ENCODE measurements at regions not wholly inside any gene's neighbourhood (a gene's known extent, or its start where the extent isn't known, plus 50 kb on each side); places are given as distances from the start of the nearest gene placed in this dataset.
"Not testable (repeated sequence)": the region's sequence is repeated elsewhere in the genome, so short reads cannot be mapped to it uniquely, and the experiment has no call there.

DNA sequence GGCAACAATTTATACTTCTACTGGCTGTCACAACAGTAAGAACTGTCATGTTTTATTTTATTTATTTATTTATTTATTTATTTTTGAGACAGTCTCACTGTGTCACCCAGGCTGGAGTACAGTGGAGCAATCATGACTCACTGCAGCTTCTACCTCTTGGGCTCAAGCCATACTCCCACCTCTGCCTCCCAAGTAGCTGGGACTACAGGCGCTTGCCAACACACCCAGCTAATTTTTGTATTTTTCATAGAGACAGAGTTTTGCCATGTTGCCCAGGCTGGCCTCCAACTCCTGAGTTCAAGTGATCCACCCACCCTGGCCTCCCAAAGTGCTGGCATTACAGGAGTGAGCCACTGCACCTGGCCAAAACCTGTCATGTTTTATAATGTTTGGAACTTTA lies 255.1 kb upstream of the DUSP10 start:
- DNase-seq (ENCODE audit: low spot score) = peak; percentile 70

DNA sequence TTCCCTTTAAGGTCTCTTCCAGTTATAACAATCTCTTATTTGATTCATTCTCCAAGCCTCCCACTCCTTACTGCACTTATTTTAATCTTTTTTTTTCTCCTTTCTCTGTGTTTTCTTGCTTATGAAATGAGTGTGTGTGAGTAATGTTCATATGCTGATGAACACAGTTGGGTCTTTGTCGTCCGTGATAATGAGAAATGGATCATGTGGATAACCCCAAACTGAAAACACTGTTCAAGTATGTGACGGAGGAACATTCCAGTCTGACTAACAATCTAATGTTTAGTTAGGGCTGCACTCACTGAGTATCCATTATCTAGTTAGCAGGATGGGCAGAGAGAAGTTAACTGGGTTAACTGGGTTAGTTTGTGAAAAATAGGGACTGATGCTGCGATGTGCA lies 253.1 kb upstream of the DUSP10 start:
- DNase-seq (ENCODE audit: low spot score) = peak; percentile 58

DNA sequence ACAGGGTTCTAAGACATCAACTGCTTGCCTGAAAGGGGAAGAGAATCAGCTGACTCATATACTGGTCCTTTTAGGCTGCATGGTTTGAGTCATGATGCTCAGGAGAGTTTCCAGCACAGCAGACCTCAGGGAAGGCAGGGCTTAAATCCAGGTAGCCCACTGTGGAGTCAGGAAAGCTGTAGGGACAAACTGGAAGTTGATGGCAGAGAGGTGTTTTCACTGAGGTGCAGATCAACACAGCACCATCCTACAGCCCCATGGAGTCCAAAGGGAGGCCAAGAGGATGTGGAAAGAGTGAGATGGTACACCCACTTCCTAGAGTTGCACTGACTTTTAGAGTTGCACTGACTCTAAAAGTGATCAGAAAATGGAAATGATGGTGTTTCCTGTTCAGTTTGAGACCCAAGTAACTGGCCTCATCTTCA lies 252.4 kb upstream of the DUSP10 start:
- peak; percentile 65 for DNase-seq (ENCODE audit: low spot score)

DNA sequence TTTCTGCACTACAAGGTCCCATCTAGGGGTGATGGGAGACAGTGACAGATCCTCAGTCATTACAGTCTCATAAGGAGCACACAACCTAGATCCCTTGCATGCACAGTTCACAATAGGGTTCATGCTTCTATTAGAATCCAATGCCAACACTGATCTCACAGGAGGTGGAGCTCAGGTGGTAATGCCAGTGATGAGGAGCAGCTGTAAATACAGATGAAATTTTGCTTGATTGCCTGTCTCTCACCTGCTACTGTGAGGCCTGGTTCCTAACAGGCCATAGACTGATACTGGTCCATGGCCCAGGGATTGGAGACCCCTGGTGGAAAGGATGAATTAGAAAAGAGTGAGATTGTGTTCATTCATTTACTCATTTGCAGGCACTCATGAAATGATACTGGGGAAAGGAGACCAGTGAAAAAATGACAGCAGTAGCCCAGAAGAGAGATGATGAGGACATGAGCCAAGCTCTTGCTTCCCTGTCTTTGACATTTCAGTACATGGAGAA lies 251.6 kb upstream of the DUSP10 start:
- no peak for DNase-seq (ENCODE audit: low spot score)

DNA sequence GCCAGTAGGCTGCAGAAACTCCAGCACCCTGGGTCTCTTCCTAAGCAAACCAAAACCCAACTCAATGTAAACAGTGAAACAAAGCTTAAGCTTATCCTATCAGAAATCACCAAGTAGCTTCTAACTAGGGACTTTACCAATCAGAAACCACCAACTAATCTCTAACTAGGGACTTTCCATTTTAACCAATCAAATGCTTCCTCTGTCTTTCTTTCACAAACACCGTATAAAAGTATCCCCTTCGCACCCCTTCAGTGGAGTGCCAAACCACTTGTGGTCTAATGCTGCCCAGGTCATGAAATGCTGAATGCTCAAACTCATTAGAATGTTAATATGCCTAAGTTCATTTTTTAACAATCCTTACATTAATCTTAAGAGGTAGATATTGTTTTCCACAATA lies 250.5 kb upstream of the DUSP10 start:
- no peak for DNase-seq (ENCODE audit: low spot score)

DNA sequence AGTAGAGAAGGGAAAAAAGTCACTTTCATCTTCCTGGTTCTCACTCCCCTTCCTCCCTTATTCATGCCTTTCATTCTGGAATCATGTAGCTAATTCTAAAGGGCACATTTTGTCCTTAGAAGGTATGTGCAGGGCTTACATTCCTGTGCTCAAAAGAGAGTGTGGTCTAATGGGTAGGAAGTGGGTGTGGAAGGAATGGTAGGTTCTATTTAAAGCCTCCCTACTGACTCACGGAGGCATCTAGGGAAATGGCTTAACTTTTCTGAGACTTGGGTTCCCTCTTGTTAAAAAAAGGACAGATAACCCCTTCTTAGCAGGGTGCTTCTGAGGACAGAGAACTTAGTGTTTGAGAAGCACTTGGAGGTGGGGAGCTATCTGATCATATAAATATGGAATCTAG lies 249.3 kb upstream of the DUSP10 start:
- peak; percentile 67 for DNase-seq (ENCODE audit: low spot score)

DNA sequence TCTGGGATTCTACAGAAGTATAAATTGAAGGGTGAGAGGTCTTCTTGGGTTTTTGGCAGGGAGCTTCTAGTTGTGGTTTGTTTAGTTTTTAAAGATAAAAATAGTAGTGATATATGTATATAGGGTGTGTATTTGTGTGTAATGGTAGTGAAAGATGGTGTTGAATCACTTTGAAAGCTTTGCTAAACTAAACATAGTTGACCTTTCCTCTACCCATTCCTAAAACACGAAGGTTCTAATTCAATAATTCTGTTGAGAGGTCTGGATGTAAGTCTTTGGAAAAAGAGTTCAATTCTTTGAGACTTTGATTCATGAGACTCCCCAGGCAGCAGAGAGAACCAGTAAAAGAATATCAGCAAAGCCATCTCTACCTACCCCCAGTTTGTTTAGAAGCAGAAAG lies 247.9 kb upstream of the DUSP10 start:
- no peak for DNase-seq (ENCODE audit: low spot score)

DNA sequence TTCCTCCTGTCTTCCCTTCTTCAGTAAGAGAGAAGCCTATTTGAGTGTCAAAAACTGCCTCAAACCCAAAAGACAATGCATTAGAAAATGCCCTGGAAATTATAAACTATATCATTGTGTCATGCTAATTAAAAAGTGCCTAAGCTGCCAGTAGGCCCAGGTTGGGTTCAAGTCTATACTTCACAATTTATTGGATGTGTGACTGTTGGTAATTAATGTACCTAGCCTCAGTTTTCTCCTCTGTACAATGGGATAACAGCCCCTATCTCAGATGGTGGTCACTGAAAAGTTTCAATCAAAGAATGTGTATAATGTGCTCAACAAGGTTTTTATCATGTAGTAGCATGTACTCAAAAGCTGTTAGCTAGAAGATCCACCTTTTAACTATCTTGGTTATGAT lies 246.9 kb upstream of the DUSP10 start:
- no peak for DNase-seq (ENCODE audit: low spot score)

DNA sequence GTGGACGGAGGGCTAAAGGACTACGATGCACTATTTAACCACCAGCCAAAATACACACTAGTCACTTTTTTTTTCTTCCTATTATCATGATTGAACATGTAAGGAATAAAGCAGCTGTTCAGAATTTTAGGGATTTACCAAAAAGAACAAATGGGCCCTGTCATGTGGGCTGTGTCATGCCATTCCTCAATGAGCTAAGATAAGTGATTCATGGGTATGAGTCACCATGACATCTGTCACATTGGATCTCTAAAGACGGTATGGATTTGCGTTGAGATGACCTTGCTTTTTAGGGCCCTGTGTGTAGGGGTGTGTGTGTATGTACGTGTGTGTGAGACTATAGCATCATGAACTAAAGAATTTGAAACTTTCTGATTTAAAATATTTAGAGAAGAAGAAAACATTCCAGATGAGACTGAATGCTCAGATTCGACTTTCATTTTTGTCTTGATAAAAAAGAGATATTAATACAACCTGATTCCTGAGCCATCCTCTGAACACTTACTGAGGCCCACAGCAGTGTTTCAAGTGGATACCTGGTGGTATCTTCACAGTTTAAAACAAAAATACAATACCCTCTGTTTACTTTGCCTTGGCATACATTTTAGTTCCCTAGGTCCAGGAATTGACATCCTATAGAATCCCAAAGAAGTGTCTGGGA lies 246.1 kb upstream of the DUSP10 start:
- peak; percentile 51 for DNase-seq (ENCODE audit: low spot score)

DNA sequence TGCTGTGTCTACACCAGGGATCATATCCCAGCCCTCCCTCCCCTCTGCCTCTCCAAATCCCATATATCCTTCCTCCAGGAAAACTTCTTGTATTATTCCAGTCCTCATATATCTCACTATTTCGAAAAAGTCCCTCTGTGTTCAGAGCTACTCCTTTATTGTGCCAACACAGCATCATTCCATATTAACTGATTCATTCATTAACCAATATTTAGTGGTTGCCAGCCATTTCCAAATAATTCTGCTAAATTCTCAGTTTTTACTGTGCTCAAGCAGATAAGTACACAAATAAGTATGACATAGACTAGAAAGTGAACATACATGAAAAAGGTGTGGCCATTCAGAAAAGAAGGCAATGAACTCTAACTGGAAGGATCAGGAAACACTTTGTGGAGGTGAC lies 241.6 kb upstream of the DUSP10 start:
- DNase-seq (ENCODE audit: low spot score) = no peak

DNA sequence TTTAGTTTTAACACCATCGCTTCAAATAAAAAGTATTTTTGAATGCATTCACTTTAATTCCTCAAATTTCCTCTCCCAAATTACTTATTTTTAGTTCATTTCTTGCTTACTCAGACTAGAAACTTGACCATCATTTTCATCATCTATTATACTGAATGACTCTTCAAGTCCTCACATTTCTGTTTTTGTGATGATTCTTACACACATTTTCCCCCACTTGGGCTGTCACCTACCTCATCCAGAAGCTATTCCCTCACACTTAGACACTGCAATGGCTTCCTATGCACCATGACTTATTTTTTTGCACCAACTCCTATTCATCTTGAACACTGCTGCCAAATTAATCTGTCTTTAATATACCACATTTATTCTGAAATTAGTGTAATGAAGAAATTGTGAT lies 239.6 kb upstream of the DUSP10 start:
- DNase-seq (ENCODE audit: low spot score) = no peak

DNA sequence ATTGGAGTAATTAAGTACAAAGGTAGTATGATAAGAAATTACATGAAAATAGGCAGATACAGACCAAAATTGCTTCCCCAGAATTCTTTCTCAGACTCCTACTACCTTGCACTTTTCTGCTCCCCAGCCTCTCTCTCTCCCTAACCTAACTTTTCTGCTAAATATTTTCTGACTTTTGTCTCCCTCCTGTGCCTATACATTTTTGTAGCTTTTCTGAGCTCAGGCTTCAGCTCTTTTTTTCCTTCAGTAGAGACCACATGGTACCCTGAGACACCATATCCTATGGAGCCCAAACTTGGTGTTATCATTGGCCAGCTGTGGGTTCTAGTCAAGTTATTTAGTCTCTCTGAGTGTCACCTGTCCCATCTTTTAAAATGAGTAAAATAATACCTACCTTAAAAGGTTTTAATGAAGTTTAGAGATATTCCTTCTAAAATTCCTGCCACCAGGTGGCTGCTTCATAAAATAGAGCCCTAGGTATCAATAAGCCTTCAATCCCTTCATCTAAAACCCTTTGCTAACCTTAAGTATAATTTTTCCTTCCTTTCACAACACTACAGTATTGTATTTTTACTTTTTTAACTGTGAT lies 237.6 kb upstream of the DUSP10 start:
- no peak for DNase-seq (ENCODE audit: low spot score)

DNA sequence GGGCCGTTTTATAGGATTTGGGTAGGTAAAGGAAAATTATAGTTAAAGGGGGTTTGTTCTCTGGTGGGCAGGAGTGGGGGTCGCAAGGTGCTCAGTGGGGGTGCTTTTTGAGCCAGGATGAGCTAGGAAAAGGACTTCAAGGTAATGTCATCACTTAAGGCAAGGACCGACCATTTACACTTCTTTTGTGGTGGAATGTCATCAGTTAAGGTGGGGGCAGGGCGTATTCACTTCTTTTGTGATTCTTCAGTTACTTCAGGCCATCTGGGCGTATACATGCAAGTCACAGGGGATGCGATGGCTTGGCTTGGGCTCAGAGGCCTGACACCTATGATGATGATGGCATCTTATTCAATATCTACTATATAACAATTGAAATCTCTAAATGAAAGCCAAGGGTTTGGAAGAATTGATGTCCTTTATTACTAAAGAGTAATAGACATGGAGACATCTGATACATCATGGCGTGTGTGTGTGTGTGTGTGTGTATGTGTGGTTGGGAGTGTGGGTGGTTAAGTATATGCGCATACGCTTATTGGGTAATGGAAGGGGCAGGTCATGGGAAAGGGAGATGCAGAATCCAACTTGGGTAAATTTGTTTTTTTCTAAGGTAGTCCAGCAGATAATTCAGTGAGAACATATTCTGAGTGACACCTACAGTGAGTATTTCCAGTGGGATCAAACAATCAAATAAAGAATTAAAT lies 236.9 kb upstream of the DUSP10 start:
- DNase-seq (ENCODE audit: low spot score) = not testable (repeated sequence)

DNA sequence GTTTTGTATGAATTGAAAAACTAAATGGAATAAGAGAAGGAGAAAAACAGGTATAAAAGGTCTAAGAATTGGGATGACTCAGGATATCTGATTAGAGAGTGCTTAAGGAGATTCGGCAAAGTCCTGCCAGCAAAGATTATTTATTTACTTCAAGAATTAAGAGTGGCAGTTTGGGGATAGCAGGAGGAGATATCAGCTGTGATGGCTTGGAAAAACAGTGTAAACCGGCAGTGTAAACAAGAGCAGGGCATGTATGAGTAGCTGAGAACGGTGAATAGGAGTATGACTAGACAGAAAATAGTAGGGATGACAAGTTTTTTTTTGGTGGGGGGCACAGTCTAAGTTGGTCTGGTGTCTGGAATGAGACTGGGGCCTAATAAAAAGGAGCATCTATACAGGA lies 231.9 kb upstream of the DUSP10 start:
- not testable (repeated sequence) for DNase-seq (ENCODE audit: low spot score)

DNA sequence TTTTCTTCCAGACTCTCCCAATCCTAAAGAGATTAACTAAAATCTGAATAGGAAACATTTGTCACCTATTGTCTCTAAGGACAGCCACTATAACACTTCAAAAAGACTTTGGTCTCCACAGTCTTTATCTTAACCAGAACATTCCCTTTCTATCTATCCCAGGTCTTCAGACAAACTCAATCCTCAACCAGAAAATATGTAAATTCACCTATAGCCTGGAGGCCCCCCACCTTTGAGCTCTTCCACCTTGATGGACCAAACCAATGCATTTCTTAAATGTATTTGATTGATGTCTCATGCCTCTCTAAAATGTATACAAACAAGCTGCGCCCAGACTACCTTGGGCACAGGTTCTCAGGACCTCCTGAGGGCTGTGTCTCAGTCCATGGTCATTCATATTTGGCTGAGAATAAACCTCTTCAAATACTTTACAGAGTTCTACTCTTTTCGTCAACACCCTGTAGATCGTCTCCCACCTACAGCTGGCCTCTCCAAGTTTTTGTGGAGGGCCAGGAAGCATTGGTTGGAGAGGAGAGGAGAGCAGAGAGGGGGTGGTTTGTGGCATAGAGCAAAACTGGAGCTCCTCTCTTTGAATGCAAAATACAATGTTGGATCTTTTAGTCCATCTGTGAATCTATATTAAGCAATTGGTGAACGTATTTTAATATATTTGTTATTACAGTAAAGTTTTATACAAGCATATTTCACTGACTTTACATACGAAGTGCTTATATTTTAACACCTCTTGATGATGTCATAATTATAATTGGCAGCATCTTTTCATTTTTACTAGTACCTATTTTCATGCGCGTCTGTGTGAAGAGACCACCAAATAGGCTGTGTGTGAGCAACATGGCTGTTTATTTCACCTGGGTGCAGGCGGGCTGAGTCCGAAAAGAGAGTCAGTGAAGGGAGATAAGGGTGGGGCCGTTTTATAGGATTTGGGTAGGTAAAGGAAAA lies 230.7 kb upstream of the DUSP10 start:
- no peak for DNase-seq (ENCODE audit: low spot score)

DNA sequence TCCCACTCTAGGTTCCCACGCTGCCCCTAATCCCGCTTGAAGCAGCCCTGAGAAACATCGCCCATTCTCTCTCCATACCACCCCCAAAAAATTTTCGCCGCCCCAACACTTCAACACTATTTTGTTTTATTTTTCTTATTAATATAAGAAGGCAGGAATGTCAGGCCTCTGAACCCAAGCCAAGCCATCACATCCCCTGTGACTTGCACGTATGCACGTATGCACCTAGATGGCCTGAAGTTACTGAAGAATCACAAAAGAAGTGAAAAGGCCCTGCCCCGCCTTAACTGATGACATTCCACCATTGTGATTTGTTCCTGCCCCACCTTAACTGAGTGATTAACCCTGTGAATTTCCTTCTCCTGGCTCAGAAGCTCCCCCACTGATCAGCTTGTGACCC lies 229.1 kb upstream of the DUSP10 start:
- not testable (repeated sequence) for DNase-seq (ENCODE audit: low spot score)

DNA sequence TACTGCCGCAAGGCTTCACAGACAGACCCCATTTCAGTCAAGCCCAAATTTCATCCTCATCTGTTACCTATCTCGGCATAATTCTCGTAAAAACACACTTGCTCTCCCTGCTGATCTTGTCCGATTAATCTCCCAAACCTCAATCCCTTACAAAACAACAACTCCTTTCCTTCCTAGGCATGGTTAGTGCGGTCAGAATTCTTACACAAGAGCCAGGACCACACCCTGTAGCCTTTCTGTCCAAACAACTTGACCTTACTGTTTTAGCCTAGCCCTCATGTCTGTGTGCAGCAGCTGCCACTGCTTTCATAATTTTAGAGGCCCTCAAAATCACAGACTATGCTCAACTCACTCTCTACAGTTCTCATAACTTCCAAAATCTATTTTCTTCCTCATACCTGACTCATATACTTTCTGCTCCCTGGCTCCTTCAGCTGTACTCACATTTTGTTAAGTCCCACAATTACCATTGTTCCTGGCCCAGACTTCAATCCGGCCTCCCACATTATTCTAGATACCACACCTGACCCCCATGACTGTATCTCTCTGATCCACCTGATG lies 227.5 kb upstream of the DUSP10 start:
- not testable (repeated sequence) for DNase-seq (ENCODE audit: low spot score)

DNA sequence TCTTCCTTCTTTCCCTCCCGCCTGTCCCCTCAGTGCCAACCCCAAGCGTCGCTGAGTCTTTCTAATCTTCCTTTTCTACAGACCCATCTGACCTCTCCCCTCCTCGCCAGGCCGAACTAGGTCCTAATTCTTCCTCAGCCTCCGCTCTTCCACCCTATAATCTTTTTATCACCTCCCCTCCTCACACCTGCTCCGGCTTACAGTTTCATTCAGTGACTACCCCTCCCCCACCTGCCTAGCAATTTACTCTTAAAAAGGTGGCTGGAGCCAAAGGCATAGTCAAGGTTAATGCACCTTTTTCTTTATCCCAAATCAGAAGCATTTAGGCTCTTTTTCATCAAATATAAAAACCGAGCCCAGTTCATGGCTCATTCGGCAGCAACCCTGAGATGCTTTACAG lies 225.6 kb upstream of the DUSP10 start:
- not testable (repeated sequence) for DNase-seq (ENCODE audit: low spot score)

DNA sequence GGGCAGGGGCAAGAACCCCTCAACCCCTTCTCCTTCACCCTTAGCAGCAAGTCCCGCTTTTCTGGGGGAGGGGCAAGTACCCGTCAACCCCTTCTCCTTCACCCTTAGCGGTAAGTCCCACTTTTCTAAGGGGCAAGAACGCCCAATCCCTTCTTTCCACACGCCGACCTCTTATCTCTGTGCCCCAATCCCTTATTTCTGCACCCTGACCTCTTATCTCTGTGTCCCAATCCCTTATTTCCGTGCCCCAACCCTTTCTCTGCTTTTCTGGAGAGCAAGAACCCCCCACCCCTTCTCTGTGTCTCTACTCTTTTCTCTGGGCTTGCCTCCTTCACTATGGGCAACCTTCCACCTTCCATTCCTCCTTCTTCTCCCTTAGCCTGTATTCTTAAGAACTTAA lies 225.0 kb upstream of the DUSP10 start:
- not testable (repeated sequence) for DNase-seq (ENCODE audit: low spot score)

DNA sequence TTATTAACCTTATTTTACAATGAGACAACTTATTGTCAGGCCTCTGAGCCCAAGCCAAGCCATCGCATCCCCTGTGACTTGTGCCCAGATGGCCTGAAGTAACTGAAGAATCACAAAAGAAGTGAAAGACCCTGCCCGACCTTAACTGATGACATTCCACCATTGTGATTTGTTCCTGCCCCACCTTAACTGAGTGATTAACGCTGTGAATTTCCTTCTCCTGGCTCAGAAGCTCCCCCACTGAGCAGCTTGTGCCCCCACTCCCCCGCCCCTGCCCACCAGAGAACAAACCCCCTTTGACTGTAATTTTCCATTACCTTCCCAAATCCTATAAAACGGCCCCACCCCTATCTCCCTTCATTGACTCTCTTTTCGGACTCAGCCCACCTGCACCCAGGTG lies 224.0 kb upstream of the DUSP10 start:
- DNase-seq (ENCODE audit: low spot score) = not testable (repeated sequence)

DNA sequence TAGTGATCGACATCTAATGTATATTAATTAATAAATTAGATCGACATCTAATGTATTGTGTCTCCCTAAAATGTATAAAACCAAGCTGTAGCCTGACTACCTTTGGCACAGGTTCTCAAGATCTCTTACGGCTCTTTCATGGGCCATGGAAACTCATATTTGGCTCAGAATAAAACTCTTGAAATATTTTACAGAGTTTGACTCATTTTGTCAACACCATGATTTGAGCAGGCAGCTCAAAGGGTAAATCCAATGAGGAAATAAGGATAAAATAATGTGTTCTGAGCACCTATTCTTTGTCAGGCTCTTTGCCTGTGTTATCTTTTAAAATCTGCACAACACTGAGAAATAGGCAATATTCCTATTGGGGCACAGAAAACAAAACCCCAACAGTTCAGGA lies 223.4 kb upstream of the DUSP10 start:
- DNase-seq (ENCODE audit: low spot score) = peak; percentile 43

DNA sequence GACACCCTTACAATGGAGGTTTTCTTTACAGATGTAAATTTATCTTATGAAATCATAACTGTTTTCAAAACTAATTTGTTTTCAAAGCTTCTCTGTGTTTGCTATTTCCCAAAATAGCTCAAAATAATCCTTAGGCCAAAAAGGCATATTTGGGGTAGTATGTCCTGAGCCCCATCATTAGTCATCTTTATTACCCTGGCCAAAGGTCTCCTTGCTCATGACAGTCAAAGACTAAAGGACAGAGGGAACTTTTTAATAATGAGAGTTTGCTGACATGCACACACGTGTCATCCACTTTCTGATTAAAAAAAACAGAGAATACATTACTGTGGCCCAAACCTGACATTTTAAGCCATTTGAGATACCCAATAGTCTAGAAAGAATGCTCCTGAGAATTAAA lies 221.9 kb upstream of the DUSP10 start:
- DNase-seq (ENCODE audit: low spot score) = no peak

Data from kidney tubule cell (primary cell).